ENCODE measurements at regions not wholly inside any gene's neighbourhood (a gene's known extent, or its start where the extent isn't known, plus 50 kb on each side); places are given as distances from the start of the nearest gene placed in this dataset.
"Not testable (repeated sequence)": the region's sequence is repeated elsewhere in the genome, so short reads cannot be mapped to it uniquely, and the experiment has no call there.

DNA sequence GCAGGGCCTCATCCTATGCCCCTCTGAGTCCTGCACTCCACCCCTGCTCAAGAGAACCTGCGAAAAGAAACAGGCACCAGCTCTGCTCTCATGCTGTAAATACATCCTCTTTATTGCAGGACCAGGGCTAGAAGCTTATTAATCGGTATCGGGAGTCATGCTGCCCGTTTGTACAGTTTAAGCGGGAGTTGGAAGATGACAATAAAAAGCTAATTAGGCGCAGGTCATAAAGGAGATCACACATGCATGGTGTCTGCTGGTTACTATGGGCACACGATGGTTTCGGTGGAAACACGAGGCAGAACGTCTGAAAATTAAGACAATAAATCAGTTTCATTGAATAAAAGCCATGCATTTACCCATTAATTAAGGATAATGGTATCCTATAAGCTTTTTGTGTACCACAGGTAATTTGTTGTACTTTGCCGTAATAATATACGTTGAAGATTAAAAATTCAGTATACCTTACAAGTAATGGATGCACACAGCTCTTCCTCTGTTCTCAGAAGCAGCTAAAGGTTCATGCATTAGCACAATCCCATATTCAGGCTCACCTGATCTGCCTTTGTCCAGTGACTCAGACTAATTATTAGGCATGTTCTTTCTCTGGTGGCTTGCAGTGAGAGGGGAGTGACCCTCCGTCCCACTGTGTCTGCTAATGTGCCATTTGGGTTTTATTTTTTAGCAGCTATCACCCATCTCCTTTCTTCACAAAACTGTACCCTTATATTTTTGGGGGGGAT lies 406.0 kb downstream of the TSHZ3 start:
- in situ Hi-C loops (cut with HindIII; ENCODE audit: low sequenced_read_pairs), result no loop called here

DNA sequence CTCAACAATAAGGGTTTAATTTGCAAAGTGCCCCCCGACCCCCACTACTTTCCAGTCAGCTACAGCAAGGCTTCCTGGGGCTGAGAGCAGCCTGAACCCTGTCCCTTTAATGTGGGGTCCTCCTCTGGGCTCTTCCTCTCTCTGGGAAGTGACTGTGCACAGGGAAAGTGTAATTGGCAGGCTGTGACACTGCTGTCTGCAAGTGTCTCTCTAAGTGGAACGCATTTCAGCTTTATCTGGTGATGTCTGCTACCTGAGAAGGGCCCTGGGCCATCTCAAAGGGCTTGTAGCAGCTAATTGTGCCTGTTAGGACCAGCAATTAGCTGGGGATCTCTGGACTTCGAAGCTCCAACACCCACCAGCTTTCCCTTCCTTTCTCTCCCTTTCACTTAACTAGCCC lies 406.6 kb downstream of the TSHZ3 start:
- TF ChIP-seq CTCF (IDR thresholded peaks at IDR 0.05; ENCODE audit: low read depth, low read length, missing control alignments), result no peak
- in situ Hi-C loops (cut with HindIII; ENCODE audit: low sequenced_read_pairs), result no loop called here
- DNase-seq (ENCODE audit: low read depth), result no peak
- H3K4me3 ChIP-seq (ENCODE audit: low read depth, low read length), result no peak overlapping the region

More for the DNA sequence above, 406.0 kb downstream of the TSHZ3 start:
- no peak for TF ChIP-seq CTCF (IDR thresholded peaks at IDR 0.05; ENCODE audit: low read depth, low read length, missing control alignments)
- DNase-seq (ENCODE audit: low read depth), result no peak
- H3K4me3 ChIP-seq (ENCODE audit: low read depth, low read length), result no peak overlapping the region

DNA sequence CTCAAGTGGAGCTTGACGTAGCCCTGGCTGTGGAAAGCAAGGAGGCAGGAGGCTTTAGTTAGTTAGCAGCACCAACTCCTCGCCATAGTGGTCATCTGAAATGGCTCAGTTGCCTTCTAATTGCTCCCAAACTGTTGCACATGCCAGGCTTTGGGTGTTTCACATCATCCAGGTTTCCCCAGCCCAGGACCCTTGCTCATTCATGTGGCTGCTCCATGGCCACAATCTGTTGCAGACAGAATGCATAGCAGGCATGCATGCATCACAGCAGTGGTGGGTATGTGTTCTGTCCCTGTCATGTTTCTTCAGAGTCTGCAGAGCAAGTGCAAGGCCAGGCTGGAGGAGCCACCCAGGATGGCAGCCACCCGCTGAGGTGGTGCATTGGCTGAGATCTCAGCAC lies 407.6 kb downstream of the TSHZ3 start:
- in situ Hi-C loops (cut with HindIII; ENCODE audit: low sequenced_read_pairs), result no loop called here
- no peak for TF ChIP-seq CTCF (IDR thresholded peaks at IDR 0.05; ENCODE audit: low read depth, low read length, missing control alignments)
- no peak for DNase-seq (ENCODE audit: low read depth)
- no peak overlapping the region for H3K4me3 ChIP-seq (ENCODE audit: low read depth, low read length)

- TF ChIP-seq CTCF (IDR thresholded peaks at IDR 0.05; ENCODE audit: low read depth, low read length, missing control alignments), result no peak
- in situ Hi-C loops (cut with HindIII; ENCODE audit: low sequenced_read_pairs), result no loop called here
- no peak overlapping the region for H3K4me3 ChIP-seq (ENCODE audit: low read depth, low read length)
- DNase-seq (ENCODE audit: low read depth), result no peak
These were observed 413.0 kb downstream of the TSHZ3 start for GRCh38 chr19:30936276-30936675.

GRCh38 chr19:30935146-30935545 lies 414.1 kb downstream of the TSHZ3 start:
- TF ChIP-seq CTCF (IDR thresholded peaks at IDR 0.05; ENCODE audit: low read depth, low read length, missing control alignments), result no peak
- no peak for DNase-seq (ENCODE audit: low read depth)
- in situ Hi-C loops (cut with HindIII; ENCODE audit: low sequenced_read_pairs), result no loop called here

GRCh38 chr19:30933454-30933853 lies 415.8 kb downstream of the TSHZ3 start:
- not testable (repeated sequence) for H3K4me3 ChIP-seq (ENCODE audit: low read depth, low read length); DNase-seq (ENCODE audit: low read depth)
- in situ Hi-C loops (cut with HindIII; ENCODE audit: low sequenced_read_pairs), result loop anchor here (5.0 kb wide), 1 partner anchor 89 kb away; no protein-coding TSS in a partner anchor

More at GRCh38 chr19:30935146-30935545, 414.1 kb downstream of the TSHZ3 start:
- H3K4me3 ChIP-seq (ENCODE audit: low read depth, low read length), result no peak overlapping the region

GRCh38 chr19:30932854-30933253 lies 416.4 kb downstream of the TSHZ3 start:
- no peak for DNase-seq (ENCODE audit: low read depth)
- in situ Hi-C loops (cut with HindIII; ENCODE audit: low sequenced_read_pairs), result loop anchor here (5.0 kb wide), 1 partner anchor 89 kb away; no protein-coding TSS in a partner anchor
- H3K4me3 ChIP-seq (ENCODE audit: low read depth, low read length), result no peak overlapping the region
- no peak for TF ChIP-seq CTCF (IDR thresholded peaks at IDR 0.05; ENCODE audit: low read depth, low read length, missing control alignments)

Data from astrocyte of the cerebellum (primary cell).